CD4-positive, alpha-beta T cell treated with Interleukin-21 for 1 hour (primary cell): ENCODE measurements at regions not wholly inside any gene's neighbourhood (a gene's known extent, or its start where the extent isn't known, plus 50 kb on each side); places are given as distances from the start of the nearest gene placed in this dataset.
A peak's percentile ranks its signal among the peaks of the same experiment; 100 is the strongest.

ENCODE experiments used
- DNase-seq: peaks from one replicate; pipeline ENCODE4 v3.0.0-alpha.2; 2020

- no peak for DNase-seq
These were observed 328.8 kb upstream of the GATB start for GRCh38 chr4:152089584-152089983.

DNA sequence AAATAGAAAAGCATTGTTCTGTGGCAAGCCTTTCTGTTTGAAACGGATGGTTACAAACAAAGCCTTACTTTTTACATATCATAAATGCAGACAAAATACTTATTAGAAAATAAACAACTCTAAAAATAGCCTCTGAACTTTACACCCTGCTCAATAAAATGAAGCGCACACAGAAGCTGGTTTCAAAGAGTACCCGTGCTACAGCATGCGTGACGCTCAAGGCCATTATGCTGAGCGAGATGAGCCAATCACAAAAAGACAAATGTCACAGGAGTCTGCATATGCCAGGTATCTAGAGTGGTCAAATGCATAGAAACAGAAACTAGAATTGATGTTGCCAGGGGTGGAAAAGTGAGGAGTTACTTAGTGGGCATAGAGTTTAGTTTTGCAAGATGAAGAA, 326.5 kb upstream of the GATB start:
- DNase-seq = no peak

DNA sequence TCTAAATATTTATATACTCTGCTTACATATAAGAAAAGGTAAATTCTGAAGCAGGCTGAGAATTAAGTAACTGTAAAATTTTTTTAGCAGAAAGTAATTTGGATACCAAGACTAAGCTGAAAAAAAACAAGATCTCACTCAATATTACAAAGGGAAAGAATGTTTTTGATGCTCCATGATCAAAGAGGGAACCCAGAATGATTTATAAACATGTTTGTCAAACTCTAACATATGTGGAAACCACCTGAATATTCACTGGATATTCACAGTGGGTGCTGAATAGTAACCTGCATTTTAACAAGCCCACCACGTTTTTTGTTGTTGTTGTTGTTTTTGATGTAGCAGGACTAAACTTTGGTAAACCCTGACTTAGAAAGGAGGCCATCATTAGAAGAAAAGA, 324.9 kb upstream of the GATB start:
- DNase-seq = no peak

GRCh38 chr4:152083338-152083737, 322.5 kb upstream of the GATB start:
- no peak for DNase-seq

GRCh38 chr4:152081024-152081423, 320.2 kb upstream of the GATB start:
- DNase-seq = no peak

GRCh38 chr4:152079543-152080293, 318.9 kb upstream of the GATB start:
- DNase-seq = peak; percentile 72

GRCh38 chr4:152079079-152079478, 318.3 kb upstream of the GATB start:
- DNase-seq = no peak

DNA sequence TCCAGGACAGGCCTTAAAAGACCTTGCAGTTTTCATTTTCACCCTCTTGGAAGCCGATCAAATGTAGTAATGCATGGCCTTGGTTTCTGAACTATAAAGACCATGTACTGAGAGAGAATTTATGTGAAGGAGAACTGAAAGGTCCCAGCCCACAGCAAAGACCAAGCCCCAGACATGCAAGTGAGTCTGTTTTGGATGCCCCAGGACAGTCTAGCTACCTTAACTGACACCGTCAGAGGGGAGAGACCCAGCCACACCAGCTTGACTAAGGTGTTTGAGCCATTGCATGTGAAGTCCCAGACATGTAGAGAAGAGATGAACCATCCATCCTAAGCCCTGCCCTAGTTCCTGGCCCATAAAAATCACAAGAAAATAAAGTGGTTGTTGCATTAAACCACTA, 316.8 kb upstream of the GATB start:
- no peak for DNase-seq

DNA sequence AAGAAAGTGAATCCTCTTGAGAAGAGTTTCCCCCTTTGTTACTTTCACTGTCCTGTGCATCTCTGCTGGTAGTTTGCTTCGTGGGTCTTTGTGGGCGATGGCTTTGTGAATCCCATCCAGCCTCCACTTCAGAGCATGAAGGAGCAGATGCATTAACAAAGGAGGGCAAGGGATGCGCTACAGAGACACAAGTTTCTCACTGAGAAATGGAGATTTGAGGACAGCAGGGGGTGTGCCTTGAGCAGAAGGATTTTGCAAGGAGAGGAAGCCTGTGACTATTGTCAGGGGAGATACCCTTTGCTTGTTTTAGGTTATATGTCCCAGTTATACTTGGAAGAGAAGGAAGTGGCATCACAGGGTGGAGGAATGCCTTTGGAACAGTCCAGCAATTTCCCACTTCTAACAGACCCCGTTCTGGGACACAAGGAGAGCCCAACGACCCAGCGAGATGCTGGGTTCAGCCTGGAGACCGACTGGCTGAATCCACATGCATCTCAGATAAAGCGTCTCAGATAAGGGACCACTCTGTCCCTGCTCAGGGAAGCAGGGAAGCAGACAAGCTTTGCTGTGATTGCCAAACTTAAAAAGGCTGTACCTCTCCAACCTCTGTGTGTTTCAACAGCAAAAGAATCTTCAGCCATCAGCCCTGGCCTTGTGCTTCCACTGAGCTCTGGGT, 314.6 kb upstream of the GATB start:
- DNase-seq = no peak

GRCh38 chr4:152074573-152074972, 313.8 kb upstream of the GATB start:
- no peak for DNase-seq

DNA sequence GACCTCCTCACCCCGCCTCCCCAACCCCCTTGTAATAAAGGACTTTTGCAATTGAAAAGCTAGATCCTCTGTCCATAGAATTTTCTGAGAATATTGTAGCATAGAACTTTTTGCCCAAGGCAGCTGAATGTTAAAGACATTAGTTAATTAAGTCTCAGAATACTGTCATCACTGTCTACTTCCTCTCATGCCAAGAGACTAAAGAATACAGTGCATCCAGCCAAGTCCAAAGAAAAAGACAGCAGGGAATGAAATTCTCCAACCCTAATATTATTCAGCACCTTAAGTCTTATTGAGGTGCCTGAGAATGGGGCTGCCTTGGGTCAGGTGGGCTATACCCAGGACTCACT, 313.3 kb upstream of the GATB start:
- DNase-seq = no peak

- DNase-seq = no peak
These were observed 312.7 kb upstream of the GATB start for GRCh38 chr4:152073351-152074087.

GRCh38 chr4:152072906-152073305, 312.1 kb upstream of the GATB start:
- DNase-seq = no peak

DNA sequence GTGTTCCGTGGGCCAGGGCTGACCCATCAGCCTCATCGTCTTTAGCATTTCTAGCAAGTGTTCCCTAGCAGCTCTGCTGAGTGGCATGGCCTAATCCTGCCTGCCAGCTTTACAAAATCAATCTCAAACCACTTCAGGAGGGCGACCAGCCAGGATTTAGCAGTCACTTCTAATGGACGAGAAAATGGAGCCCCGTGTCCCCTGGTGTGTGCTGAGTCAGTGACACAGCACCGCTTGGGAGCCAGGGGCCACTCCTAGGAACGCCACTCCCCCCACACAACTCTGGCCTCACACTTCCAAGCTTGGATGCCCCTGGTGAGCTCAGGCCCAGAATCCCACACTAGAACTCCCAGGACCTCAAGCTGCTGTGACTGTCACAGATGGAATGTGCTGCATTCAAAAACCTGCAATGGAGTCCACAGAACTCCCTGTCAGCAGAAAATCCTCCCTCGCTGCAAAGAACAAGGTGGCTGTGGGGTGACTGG, 311.2 kb upstream of the GATB start:
- no peak for DNase-seq

GRCh38 chr4:152070854-152071253, 310.0 kb upstream of the GATB start:
- DNase-seq = no peak

DNA sequence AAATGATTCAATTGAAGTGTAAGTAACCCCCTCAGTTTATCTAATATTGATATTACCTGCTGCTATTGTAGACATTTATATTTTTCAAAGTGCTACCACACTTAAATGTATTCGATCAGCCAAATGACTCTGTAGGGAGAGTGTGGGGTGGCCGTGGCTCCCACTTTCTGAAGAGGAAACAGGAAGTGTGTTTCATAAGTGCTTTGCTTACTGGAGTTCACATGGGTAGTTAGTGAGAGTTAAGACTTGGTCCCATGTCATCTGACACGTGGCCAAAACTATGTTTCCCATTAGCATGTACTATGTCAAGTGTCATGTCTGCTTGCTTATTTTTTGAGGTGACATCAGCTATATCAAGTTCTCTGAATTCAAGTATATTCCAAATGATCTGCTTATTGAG, 308.1 kb upstream of the GATB start:
- no peak for DNase-seq

DNA sequence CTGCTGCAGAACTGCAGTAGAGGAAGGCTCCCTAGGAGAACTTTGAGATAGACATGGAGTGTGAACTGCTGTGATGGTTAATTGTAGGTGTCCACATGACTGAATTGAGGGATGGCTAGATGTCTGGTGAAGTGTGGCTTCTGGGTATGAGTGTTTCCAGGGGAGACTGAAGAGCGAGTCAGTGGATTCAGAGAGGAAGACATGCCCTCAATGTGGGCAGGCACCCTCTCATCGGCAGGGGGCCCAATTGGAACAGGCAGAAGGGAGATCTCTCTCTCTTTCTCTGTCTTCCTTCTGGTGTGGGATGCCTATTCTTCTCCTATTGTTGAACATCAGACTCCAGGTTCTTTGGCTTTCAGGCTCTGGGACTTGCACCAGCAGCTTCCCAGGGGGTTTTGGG, 304.7 kb upstream of the GATB start:
- DNase-seq = peak; percentile 19

GRCh38 chr4:152064753-152065152, 303.9 kb upstream of the GATB start:
- DNase-seq = no peak

DNA sequence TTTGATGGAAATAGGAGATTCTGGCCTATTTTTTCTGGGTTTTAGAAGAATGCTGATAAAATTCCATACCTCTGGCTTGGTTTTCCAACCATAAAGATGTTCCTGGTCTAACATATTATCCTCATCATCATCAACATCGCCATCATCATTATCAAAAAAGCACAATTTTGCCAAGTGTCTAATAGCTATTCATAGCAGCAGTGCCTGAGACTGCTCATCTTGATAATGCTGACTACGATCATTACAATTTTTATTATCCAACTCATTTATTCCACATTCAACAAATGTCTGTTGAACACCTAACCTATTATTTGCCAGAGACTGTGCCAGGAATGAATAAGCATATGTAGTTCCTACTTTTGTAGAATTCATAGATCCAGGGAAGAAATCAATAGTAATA, 303.5 kb upstream of the GATB start:
- no peak for DNase-seq

GRCh38 chr4:152063621-152064240, 302.9 kb upstream of the GATB start:
- DNase-seq = peak; percentile 62

DNA sequence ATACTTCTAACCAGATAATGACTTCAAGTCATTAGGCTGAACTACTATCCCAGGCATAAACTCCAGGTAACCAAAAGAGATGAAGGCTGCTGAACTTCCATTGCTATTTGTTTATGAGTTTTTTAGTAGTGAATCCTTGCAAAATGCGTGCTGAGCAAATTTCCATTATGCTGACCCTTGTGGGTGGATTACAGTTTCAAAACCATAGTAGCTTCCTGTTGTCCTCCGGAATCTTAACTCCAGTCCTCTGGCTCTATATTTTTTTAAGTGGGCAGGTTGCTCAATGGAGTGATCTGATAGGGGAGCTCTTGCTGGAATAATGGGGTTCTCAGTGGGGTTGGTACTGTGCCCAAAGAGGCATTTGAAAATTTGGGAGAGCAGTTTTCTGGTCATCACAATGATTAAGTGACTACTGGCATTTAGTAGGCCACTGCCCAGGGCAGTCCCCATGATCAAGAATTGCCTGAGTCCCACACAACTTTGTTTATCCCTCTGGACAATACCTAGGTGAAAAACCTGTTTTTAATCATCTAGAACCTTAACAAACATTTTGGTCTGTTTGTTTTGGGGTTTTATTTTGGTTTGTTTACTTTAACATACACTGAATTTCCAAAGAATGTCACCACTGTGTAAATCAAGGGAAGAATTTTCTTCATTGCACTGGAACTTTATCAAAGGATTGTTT, 302.3 kb upstream of the GATB start:
- no peak for DNase-seq

DNA sequence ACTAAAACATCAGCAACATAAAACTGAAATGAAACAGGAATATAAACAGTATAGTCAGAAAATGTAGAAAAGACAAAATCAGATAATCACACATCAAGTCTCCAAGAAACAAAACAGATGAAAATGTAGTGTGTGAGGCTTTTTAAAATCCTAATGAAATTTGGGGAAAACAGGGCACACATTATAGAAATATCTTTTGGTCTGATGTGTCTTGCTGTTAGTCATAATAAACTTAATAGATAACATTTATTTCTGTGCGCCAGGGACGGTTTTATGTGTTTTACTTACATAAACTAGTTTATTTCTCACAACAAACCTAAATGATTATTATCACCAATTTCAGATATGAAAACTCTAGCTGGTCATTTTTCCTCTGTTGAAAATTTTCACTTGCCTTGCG, 293.9 kb upstream of the GATB start:
- DNase-seq = no peak
